GM23338 (cell line): ENCODE measurements at regions not wholly inside any gene's neighbourhood (a gene's known extent, or its start where the extent isn't known, plus 50 kb on each side); places are given as distances from the start of the nearest gene placed in this dataset.
A peak's percentile ranks its signal among the peaks of the same experiment; 100 is the strongest.

ENCODE experiments used
- ATAC-seq: fragments of 200-7000 bp; cut with Tn5 transposase; 3 replicates; pipeline ENCODE4 v1.9.1; 2020
- DNase-seq: peaks from one replicate; pipeline ENCODE4 v3.0.0-alpha.2; 2015; ENCODE audit warnings: low spot score
- H2AFZ ChIP-seq: fragments of 200-600 bp; sonication (generic); 2 replicates; pipeline ENCODE4 v1.8.0; 2016; ENCODE audit warnings: antibody characterized with exemption, mild to moderate bottlenecking, moderate library complexity
- H3F3A ChIP-seq: fragments of 200-600 bp; sonication (generic); replicated peaks from 2 replicates; pipeline ENCODE4 v1.8.0; 2017; ENCODE audit warnings: antibody characterized with exemption, mixed run types, low read depth
- H3K27ac ChIP-seq: fragments of 200-600 bp; sonication (generic); 2 replicates; pipeline ENCODE4 v1.6.1; 2016; ENCODE audit warnings: low read depth
- H3K27me3 ChIP-seq: fragments of 200-600 bp; sonication (generic); 2 replicates; pipeline ENCODE4 v1.8.0; 2016; ENCODE audit warnings: mild to moderate bottlenecking, mixed run types, moderate library complexity; ENCODE audit not compliant: insufficient read depth
- H3K36me3 ChIP-seq: fragments of 200-600 bp; sonication (generic); 2 replicates; pipeline ENCODE4 v1.8.0; 2016; ENCODE audit warnings: mild to moderate bottlenecking; ENCODE audit not compliant: insufficient read depth
- H3K4me1 ChIP-seq: fragments of 200-600 bp; sonication (generic); 2 replicates; pipeline ENCODE4 v1.8.0; 2016; ENCODE audit warnings: mild to moderate bottlenecking, moderate library complexity; ENCODE audit not compliant: insufficient read depth
- H3K4me2 ChIP-seq: fragments of 200-600 bp; sonication (generic); 2 replicates; pipeline ENCODE4 v1.7.1; 2017; ENCODE audit warnings: mixed run types
- H3K4me3 ChIP-seq: fragments of 200-600 bp; sonication (generic); 2 replicates; pipeline ENCODE4 v1.6.1; 2016; ENCODE audit warnings: mixed run types
- H3K79me2 ChIP-seq: fragments of 200-600 bp; sonication (generic); replicated peaks from 2 replicates; pipeline ENCODE4 v1.8.0; 2017; ENCODE audit warnings: mild to moderate bottlenecking; ENCODE audit not compliant: insufficient read depth
- H3K9me2 ChIP-seq: fragments of 200-600 bp; sonication (generic); 2 replicates; pipeline ENCODE4 v1.8.0; 2017; ENCODE audit not compliant: insufficient read depth
- H4K20me1 ChIP-seq: fragments of 200-600 bp; sonication (generic); replicated peaks from 2 replicates; pipeline ENCODE4 v1.8.0; 2017; ENCODE audit warnings: mild to moderate bottlenecking; ENCODE audit not compliant: insufficient read depth
- H3K27ac Mint-ChIP-seq: 2 replicates; pipeline ENCODE4 v1.8.0; 2020; ENCODE audit warnings: inconsistent platforms, mild to moderate bottlenecking, moderate library complexity, mixed read lengths
- H3K27me3 Mint-ChIP-seq: 3 replicates; pipeline ENCODE4 v1.8.0; 2022; ENCODE audit warnings: low read depth, mild to moderate bottlenecking, moderate library complexity, mixed read lengths, inconsistent platforms; ENCODE audit not compliant: insufficient read depth, poor library complexity
- H3K36me3 Mint-ChIP-seq: 3 replicates; pipeline ENCODE4 v1.8.0; 2021; ENCODE audit warnings: low read depth, mild to moderate bottlenecking, inconsistent platforms, moderate library complexity, mixed read lengths
- H3K4me1 Mint-ChIP-seq: 3 replicates; pipeline ENCODE4 v1.8.0; 2020; ENCODE audit warnings: mild to moderate bottlenecking, inconsistent platforms, mixed read lengths
- H3K4me3 Mint-ChIP-seq: 3 replicates; pipeline ENCODE4 v1.8.0; 2021; ENCODE audit warnings: moderate library complexity, mild to moderate bottlenecking, inconsistent platforms, mixed read lengths
- H3K9me3 Mint-ChIP-seq: 3 replicates; pipeline ENCODE4 v1.8.0; 2020; ENCODE audit warnings: moderate library complexity, mild to moderate bottlenecking, inconsistent platforms, mixed read lengths
- CREB1 ChIP-seq: fragments of 250-450 bp; sonication (Bioruptor Pico); IDR thresholded peaks from 2 replicates; pipeline ENCODE4 v1.5.0; 2020; ENCODE audit warnings: low read depth, mild to moderate bottlenecking, moderate library complexity
- EZH2 ChIP-seq: fragments of 200-600 bp; sonication (generic); IDR thresholded peaks from one replicate; pipeline ENCODE4 v1.8.0; 2017; ENCODE audit warnings: antibody characterized with exemption, mild to moderate bottlenecking, low read depth; ENCODE audit not compliant: unreplicated experiment
- JUNB ChIP-seq: IDR thresholded peaks from one replicate; pipeline ENCODE4 v1.6.1; 2016; ENCODE audit warnings: antibody characterized with exemption; ENCODE audit not compliant: unreplicated experiment
- NANOG ChIP-seq: IDR thresholded peaks from 2 replicates; pipeline ENCODE4 v1.6.1; 2016; ENCODE audit warnings: antibody characterized with exemption, borderline replicate concordance
- POLR2AphosphoS5 ChIP-seq: IDR thresholded peaks from 2 replicates; pipeline ENCODE4 v1.6.1; 2016; ENCODE audit warnings: antibody characterized with exemption, low read depth
- ZNF331 ChIP-seq: fragments of 250-450 bp; sonication (Bioruptor Pico); IDR thresholded peaks from 2 replicates; pipeline ENCODE4 v1.5.0; 2020; ENCODE audit warnings: low read depth, mild to moderate bottlenecking, moderate library complexity
- TF ChIP-seq, protein P1 (sequence below), 2 experiments: fragments of 200-600 bp in 1 of 2; sonication (generic) in 1 of 2; conservative IDR thresholded peaks; 2 replicates each; pipeline versions ENCODE4 v1.5.1 to v1.6.1; 2016 to 2017; ENCODE audit warnings: antibody characterized with exemption in 2 of 2, low read depth in 2 of 2, mild to moderate bottlenecking in 2 of 2, moderate library complexity in 1 of 2
- TF ChIP-seq, protein P2 (sequence below): IDR thresholded peaks from 2 replicates; pipeline ENCODE4 v1.6.1; 2016; ENCODE audit warnings: antibody characterized with exemption
- TF ChIP-seq, protein P3 (sequence below): IDR thresholded peaks from one replicate; pipeline ENCODE4 v1.6.1; 2018; ENCODE audit warnings: antibody characterized with exemption; ENCODE audit not compliant: unreplicated experiment
- TF ChIP-seq, protein P4 (sequence below): fragments of 250-450 bp; sonication (Bioruptor Pico); IDR thresholded peaks from 2 replicates; pipeline ENCODE4 v1.5.0; 2020; ENCODE audit warnings: mild to moderate bottlenecking, moderate library complexity

DNA sequence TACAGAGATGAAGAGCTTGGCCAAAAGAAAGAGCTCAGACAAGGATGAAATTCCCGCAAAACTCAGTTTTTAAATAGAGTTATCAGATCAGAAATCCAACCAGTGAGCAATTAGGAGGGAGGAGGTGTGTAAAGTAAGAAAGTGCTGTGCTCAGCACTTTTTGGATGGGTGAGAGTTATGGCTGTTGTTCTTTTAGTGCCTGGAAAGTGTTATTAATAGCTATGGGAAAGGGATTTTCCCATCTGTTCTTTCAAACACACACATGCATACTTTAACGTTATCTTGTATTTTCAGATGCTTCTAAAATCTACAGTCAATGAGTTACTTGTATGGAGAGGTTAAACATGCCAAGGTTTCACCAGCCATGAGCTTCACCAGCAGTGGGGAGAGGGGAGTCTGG is 107.3 kb upstream of the TMEM72 start:
- H3K4me2 ChIP-seq, result no peak overlapping the region
- H4K20me1 ChIP-seq, result no peaks in the 10 kb centered on the region
- Mint-ChIP-seq H3K36me3 (peaks cover 4% of the 10 kb centered on the region), H3K4me1 (peaks cover 4% of the 10 kb centered on the region), H3K27ac (no peak overlapping the region), H3K27me3 (peaks cover 12% of the 10 kb centered on the region), H3K9me3 (peaks cover 4% of the 10 kb centered on the region; the same call in 2 of the 3 replicates), H3K4me3 (no peak overlapping the region)
- H3K4me1 ChIP-seq, result peaks cover 5% of the 10 kb centered on the region; the same call in 1 of the 2 replicates
- H3K79me2 ChIP-seq, result no peaks in the 10 kb centered on the region
- no peaks in the 10 kb centered on the region for H3K27me3 ChIP-seq
- H3K9me2 ChIP-seq, result peaks cover 15% of the 10 kb centered on the region; the same call in 1 of the 2 replicates
- peak overlapping the region; percentile 52; the same call in 1 of the 2 replicates for H2AFZ ChIP-seq
- TF ChIP-seq JUNB (no peak), POLR2AphosphoS5 (no peak), CREB1 (no peak), EZH2 (no peak), NANOG (no peak), ZNF331 (CRISPR knock-in tag) (no peak)
- TF ChIP-seq, protein P1, sequence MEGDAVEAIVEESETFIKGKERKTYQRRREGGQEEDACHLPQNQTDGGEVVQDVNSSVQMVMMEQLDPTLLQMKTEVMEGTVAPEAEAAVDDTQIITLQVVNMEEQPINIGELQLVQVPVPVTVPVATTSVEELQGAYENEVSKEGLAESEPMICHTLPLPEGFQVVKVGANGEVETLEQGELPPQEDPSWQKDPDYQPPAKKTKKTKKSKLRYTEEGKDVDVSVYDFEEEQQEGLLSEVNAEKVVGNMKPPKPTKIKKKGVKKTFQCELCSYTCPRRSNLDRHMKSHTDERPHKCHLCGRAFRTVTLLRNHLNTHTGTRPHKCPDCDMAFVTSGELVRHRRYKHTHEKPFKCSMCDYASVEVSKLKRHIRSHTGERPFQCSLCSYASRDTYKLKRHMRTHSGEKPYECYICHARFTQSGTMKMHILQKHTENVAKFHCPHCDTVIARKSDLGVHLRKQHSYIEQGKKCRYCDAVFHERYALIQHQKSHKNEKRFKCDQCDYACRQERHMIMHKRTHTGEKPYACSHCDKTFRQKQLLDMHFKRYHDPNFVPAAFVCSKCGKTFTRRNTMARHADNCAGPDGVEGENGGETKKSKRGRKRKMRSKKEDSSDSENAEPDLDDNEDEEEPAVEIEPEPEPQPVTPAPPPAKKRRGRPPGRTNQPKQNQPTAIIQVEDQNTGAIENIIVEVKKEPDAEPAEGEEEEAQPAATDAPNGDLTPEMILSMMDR (conservative IDR thresholded peaks at IDR 0.05; ENCODE audit: low read depth in 2 of 2), result no peak
- TF ChIP-seq, protein P2, sequence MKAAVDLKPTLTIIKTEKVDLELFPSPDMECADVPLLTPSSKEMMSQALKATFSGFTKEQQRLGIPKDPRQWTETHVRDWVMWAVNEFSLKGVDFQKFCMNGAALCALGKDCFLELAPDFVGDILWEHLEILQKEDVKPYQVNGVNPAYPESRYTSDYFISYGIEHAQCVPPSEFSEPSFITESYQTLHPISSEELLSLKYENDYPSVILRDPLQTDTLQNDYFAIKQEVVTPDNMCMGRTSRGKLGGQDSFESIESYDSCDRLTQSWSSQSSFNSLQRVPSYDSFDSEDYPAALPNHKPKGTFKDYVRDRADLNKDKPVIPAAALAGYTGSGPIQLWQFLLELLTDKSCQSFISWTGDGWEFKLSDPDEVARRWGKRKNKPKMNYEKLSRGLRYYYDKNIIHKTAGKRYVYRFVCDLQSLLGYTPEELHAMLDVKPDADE, result no peak
- TF ChIP-seq, protein P3, sequence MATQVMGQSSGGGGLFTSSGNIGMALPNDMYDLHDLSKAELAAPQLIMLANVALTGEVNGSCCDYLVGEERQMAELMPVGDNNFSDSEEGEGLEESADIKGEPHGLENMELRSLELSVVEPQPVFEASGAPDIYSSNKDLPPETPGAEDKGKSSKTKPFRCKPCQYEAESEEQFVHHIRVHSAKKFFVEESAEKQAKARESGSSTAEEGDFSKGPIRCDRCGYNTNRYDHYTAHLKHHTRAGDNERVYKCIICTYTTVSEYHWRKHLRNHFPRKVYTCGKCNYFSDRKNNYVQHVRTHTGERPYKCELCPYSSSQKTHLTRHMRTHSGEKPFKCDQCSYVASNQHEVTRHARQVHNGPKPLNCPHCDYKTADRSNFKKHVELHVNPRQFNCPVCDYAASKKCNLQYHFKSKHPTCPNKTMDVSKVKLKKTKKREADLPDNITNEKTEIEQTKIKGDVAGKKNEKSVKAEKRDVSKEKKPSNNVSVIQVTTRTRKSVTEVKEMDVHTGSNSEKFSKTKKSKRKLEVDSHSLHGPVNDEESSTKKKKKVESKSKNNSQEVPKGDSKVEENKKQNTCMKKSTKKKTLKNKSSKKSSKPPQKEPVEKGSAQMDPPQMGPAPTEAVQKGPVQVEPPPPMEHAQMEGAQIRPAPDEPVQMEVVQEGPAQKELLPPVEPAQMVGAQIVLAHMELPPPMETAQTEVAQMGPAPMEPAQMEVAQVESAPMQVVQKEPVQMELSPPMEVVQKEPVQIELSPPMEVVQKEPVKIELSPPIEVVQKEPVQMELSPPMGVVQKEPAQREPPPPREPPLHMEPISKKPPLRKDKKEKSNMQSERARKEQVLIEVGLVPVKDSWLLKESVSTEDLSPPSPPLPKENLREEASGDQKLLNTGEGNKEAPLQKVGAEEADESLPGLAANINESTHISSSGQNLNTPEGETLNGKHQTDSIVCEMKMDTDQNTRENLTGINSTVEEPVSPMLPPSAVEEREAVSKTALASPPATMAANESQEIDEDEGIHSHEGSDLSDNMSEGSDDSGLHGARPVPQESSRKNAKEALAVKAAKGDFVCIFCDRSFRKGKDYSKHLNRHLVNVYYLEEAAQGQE, result no peak
- TF ChIP-seq, protein P4, sequence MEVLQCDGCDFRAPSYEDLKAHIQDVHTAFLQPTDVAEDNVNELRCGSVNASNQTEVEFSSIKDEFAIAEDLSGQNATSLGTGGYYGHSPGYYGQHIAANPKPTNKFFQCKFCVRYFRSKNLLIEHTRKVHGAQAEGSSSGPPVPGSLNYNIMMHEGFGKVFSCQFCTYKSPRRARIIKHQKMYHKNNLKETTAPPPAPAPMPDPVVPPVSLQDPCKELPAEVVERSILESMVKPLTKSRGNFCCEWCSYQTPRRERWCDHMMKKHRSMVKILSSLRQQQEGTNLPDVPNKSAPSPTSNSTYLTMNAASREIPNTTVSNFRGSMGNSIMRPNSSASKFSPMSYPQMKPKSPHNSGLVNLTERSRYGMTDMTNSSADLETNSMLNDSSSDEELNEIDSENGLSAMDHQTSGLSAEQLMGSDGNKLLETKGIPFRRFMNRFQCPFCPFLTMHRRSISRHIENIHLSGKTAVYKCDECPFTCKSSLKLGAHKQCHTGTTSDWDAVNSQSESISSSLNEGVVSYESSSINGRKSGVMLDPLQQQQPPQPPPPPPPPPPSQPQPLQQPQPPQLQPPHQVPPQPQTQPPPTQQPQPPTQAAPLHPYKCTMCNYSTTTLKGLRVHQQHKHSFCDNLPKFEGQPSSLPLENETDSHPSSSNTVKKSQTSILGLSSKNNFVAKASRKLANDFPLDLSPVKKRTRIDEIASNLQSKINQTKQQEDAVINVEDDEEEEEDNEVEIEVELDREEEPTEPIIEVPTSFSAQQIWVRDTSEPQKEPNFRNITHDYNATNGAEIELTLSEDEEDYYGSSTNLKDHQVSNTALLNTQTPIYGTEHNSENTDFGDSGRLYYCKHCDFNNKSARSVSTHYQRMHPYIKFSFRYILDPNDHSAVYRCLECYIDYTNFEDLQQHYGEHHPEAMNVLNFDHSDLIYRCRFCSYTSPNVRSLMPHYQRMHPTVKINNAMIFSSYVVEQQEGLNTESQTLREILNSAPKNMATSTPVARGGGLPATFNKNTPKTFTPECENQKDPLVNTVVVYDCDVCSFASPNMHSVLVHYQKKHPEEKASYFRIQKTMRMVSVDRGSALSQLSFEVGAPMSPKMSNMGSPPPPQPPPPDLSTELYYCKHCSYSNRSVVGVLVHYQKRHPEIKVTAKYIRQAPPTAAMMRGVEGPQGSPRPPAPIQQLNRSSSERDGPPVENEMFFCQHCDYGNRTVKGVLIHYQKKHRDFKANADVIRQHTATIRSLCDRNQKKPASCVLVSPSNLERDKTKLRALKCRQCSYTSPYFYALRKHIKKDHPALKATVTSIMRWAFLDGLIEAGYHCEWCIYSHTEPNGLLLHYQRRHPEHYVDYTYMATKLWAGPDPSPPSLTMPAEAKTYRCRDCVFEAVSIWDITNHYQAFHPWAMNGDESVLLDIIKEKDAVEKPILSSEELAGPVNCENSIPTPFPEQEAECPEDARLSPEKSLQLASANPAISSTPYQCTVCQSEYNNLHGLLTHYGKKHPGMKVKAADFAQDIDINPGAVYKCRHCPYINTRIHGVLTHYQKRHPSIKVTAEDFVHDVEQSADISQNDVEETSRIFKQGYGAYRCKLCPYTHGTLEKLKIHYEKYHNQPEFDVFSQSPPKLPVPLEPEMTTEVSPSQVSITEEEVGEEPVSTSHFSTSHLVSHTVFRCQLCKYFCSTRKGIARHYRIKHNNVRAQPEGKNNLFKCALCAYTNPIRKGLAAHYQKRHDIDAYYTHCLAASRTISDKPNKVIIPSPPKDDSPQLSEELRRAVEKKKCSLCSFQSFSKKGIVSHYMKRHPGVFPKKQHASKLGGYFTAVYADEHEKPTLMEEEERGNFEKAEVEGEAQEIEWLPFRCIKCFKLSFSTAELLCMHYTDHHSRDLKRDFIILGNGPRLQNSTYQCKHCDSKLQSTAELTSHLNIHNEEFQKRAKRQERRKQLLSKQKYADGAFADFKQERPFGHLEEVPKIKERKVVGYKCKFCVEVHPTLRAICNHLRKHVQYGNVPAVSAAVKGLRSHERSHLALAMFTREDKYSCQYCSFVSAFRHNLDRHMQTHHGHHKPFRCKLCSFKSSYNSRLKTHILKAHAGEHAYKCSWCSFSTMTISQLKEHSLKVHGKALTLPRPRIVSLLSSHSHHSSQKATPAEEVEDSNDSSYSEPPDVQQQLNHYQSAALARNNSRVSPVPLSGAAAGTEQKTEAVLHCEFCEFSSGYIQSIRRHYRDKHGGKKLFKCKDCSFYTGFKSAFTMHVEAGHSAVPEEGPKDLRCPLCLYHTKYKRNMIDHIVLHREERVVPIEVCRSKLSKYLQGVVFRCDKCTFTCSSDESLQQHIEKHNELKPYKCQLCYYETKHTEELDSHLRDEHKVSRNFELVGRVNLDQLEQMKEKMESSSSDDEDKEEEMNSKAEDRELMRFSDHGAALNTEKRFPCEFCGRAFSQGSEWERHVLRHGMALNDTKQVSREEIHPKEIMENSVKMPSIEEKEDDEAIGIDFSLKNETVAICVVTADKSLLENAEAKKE (CRISPR knock-in tag), result no peak
- DNase-seq, result no peak
- H3K36me3 ChIP-seq, result no peaks in the 10 kb centered on the region
- no peak for ATAC-seq
- H3F3A ChIP-seq, result no peaks in the 10 kb centered on the region
- H3K4me3 ChIP-seq, result no peak overlapping the region
- H3K27ac ChIP-seq, result no peak overlapping the region
